Stimulated activated CD8-positive, alpha-beta memory T cell treated with anti-CD3 and anti-CD28 coated beads, Interleukin-4, amount 100 ng/mL, for 24 hours (primary cell): ENCODE measurements at regions not wholly inside any gene's neighbourhood (a gene's known extent, or its start where the extent isn't known, plus 50 kb on each side); places are given as distances from the start of the nearest gene placed in this dataset.

ENCODE experiments used
- DNase-seq: peaks from one replicate; pipeline ENCODE4 v3.0.0-alpha.2; 2020; ENCODE audit warnings: low read depth

DNA sequence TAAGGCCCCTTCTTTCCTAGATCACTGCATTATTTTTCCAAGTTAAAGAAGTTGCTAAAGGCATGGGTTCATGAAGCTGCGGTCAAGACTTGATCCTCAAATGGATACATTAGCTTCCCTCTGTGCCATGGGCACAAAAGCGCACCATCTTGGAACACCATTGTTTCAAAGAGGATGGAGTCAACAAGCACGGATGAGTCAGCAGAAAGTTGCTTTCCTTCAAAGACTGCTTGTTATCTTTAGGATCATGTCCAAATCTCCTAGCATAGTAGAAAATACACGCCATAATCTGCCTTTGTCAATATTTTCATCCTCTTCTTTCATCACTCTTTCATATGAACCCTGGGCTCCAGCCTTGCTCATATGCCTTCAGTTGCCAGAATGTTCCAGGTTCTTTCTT is 226.8 kb upstream of the GATB start:
- no peak for DNase-seq

DNA sequence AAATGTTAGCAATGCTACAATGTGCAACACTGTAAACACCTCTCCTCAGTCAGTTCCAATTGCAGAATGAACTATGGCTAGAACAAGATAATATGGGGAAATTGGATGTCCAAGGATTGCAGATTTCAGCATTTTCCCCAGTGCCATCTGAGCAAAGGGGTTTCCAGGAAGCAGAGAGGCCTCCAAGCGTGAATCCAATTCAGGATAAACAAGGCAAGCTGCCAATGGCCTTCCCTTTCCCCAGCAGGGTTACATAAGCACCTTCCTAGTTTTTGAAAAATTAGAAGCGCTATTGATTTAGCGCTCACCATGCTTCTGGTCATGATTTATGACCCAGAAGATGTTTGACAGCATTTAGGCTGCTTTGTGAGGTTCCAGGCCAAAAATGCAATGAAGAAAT is 223.0 kb upstream of the GATB start:
- DNase-seq, result no peak

DNA sequence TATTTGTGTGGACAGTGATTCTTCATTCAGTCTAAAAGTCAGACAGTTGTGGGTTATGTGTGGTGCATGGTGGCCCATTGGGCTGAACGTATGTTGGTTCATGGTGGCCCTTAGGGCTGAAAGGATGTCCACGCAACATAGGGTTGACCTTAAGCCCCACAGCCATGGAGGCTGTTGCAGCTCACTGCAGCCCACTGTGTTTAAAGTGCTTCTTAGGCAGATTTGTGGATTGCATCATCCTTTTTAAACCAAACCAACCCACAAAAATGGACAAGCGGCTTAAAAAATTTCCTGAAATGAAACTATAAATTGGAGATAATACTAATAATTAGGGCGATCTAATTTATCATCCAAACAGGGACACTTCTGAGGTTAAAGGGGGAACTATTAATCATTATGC is 219.0 kb upstream of the GATB start:
- DNase-seq, result no peak

GRCh38 chr4:151968643-151969042 is 207.8 kb upstream of the GATB start:
- DNase-seq, result no peak

DNA sequence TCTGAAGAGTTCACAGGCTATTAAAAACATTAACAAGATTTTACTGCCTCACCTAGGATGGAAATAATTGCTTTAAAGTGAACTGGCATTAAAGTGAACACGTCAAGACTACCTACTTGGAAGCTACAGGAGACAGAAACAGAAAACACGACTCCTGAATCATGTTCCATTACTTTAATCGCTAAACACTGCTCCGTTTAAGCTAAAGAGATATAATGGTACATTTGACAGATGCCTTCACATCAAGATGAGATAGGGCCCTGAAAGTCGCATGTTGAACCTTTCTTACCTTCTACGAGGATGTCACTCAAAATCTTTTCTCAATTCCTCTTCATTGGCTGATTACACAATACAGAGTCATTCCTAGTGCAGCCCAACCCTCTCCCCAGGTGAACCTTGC is 206.3 kb upstream of the GATB start:
- no peak for DNase-seq

GRCh38 chr4:151962138-151962823 is 201.5 kb upstream of the GATB start:
- no peak for DNase-seq

DNA sequence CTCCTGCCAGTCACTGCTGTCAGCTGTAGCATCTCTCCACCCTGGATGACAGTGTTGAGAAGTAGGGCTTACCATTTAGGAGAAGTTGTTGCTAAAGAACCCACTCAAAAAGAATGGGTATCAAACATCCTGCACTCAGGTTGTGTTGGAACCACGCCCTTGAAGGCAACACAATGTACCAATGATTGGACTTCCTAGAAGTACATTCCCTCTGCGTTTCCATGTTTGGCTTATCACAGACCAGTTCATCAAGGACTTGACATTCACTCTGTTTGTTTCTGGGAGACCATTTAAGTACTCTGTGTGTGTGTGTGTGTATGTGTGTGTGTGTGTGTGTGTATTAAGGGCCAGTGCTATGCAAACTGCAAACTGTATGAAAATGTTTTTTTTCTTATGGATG is 200.6 kb upstream of the GATB start:
- no peak for DNase-seq

DNA sequence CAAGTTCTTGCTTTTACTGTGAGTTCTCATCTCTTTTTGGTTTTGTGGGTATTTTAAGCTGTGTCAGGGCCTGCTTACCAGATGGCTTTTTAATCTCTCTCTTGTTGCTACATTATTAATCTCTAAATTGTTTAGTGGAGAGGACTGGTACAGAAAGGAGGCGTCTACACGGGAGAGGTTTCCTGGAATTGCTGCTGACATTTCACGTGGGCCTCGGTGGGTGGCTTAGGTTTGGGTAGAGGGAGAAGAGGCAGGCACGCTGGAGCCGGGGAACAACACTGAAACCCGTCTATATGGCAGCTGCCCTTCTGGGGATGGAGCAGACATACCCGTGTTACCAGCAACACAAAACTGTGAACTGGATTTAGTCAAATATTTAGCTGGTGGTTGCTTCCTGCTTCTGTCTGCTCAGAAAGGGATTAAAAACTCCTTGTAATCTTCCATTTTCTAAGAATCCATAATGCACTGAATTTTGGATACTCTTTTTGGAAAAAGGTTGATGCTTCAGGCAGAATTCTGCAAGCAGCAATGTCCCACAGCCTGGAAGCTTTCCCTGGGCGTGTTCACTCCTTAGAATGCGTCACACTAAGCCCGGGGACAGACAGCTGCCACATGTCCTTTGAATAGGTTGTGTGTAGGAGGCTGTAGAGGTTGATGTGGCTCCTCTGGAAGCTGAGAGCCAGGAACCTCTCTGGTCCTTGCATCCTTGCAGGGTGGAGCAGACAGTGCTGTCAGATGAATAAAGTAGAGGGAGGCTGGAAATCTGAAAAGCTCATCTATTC is 199.8 kb upstream of the GATB start:
- no peak for DNase-seq

- no peak for DNase-seq
Observed at GRCh38 chr4:151957153-151957552, 196.3 kb upstream of the GATB start.

- no peak for DNase-seq
Observed at GRCh38 chr4:151955721-151956380, 195.0 kb upstream of the GATB start.

DNA sequence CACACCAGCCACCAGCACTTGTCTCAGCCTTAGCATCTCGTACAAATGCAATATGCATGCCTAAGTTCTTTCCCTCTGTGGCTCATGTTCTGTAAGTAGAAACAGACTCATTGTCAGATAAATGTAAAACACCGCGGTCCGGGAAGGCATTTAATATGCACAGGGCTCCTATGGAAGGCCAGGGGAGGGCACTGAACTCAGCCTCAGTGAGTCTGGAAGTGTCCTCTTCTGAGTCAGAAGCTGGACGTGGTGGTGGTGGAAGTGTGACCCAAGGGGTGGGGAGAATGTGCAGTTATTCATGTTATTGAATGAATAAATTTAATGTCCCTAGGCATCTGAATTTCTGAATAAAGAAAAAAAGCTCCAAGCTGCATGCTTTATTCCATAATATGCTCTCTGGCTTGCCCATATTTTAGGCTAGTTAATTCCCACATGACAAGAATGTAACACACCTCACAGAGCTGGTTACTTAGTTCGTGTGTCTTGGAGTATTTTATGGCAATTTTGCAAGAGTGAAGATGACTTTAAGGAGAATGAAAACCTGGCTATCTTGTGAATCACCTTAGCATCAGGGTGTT is 193.1 kb upstream of the GATB start:
- DNase-seq, result no peak

DNA sequence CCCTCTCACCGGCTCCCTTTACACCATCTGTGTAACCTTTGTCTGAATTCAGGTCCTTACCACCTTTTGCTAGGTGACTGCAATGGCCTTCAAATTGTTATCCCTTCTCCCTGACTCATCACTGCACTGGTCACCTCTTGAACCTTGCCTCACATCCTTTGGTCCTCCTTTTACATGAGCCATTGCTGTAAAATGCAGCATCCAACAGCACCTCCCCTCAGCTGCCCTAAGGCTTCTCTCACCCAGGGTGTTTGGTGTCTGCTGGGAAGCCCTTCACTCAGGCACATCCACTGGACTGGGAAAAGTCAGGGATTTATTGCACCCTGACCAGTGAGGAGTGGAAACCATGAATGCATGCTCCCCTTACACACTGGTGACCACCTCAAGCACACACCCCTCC is 192.5 kb upstream of the GATB start:
- no peak for DNase-seq

DNA sequence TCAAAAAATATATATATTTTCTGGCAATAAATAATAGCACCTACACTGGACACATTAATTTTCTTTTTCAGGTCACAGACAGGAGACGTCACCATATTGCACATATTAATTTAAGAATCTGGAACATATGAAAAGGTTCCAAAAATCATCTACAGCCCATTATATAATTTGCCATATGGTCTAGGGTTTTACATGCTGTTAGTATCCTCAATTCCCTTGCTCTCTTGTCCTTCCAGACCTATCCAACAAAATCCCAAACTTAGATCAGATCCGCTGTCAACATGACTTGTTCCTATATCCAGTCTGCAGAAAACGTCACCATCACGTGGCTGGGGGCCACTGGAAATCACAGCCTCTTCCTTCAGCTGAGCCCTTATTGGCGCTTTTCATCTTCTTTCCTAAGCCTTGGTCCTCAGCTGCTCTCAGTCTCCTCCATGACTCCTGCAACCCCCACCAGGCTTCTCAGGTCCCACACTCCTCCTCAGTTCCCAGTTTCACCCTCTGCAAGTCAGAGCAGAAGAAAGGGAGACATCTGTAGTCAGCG is 192.0 kb upstream of the GATB start:
- DNase-seq, result no peak

DNA sequence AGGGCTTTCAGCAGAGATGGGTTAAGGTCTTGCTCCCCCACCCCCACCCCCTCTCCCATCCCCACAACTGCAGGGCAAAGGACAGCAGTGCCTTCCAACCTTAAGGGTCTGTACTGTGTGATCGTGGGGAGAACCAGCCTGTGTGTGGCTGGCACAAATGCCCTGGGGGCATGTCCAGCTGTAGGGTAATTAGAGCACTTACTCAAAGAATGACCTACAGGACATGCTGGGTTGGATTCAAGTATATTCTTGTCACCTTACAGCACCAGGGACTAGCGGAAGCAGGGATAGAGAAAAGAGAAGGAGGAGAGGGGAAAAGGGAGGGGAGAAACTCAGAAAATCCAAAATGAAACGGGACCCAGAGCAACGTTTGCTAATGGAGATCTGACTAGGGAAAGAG is 191.3 kb upstream of the GATB start:
- DNase-seq, result no peak

DNA sequence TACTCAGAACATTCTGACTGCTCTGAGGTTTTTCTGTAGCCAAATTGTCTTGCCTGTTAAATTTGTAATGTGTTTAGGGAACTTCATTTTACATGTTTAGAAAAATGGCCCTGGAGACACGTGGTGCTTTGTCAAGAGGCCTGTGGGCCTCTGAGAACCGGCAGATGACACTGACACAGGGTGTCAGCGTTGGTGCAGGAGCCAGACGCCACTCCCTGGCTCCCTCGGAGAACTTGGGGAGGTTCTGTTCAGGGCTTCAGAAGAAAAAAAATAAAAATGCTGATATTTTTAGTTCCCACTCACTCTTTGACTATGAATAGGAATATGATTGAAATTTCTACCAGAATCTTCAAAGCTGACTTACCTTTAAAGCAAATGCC is 190.9 kb upstream of the GATB start:
- no peak for DNase-seq

DNA sequence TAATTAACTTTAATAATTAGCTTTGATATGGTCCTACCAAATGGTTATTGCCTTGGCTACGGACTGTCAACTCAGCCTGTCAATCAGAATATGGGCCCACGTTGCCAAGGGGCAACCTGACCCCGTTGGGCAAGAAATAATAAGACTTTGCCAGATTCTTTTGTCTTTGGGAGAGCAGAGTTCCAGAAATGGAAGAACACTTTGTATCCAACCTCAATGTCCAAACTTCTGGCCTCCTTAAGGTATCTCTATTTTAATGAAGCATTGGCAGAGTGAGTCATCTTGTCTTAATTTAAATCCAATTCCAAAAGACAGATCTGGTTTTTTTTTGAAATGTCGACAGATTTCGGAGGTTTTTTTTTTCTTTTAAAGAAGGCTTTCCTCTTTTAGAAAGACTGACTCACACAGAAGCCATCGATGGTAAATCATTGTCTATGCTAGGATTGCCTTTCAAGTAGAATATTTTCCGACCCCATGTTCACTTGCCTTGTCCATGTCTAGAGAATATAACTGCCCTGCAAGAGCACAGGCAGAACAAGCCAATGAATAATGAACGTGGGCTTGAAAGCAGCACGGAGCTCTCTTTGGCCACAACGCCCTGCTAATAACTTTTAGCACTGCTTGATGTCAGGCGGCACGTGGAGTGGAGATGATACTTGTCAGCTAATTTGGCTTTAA is 190.3 kb upstream of the GATB start:
- no peak for DNase-seq

GRCh38 chr4:151948351-151949016 is 187.7 kb upstream of the GATB start:
- no peak for DNase-seq

GRCh38 chr4:151946718-151947117 is 185.9 kb upstream of the GATB start:
- no peak for DNase-seq

DNA sequence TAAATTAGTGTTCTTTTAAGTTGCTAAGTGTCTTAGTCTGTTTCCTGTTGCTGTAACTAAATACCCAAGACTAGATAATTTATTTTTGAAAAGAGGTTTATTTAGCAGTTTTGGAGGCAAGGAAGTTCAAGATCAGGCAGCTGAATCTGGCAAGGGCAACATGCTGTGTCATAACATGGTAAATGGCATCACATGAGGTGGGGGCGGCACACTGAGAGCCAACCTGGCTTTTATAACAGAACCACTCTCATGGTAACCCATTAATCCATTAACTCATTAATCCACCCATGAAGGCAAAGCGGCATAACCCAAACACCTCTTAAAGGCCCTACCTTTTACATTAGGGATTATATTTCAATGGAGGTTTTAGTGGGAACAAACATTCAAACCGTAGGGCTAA is 182.2 kb upstream of the GATB start:
- DNase-seq, result no peak

GRCh38 chr4:151940926-151941617 is 180.3 kb upstream of the GATB start:
- DNase-seq, result no peak

DNA sequence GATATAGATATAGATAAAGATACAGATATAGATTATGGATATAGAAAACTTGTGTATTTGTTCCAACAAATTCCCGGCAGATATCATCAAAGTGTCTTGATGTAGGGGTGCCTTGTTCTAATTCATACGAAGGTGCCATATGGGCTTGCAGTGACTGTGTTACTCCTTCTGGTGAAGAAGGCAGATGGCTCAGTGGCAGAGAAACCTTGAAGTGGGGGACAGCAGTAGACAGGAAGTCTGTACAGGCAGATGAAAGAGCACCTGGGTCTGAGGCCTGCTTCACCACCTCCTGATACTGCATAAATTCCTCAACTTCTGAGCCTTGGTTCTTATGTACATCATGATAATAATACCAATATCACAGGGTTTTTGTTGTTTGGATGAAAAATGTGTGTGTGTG is 179.5 kb upstream of the GATB start:
- DNase-seq, result no peak
